HCT116 (cell line): ENCODE measurements at regions not wholly inside any gene's neighbourhood (a gene's known extent, or its start where the extent isn't known, plus 50 kb on each side); places are given as distances from the start of the nearest gene placed in this dataset.

Experiments used
- EZH2 ChIP-seq: fragments of 200-600 bp; sonication (generic); IDR thresholded peaks from 2 replicates; pipeline ENCODE4 v1.6.1; 2017; ENCODE audit warnings: antibody characterized with exemption, mixed run types
- EZH2phosphoT487 ChIP-seq: fragments of 200-600 bp; IDR thresholded peaks from 2 replicates; pipeline ENCODE4 v1.6.1; 2018; ENCODE audit warnings: antibody characterized with exemption, borderline replicate concordance
- FOSL1 ChIP-seq: IDR thresholded peaks from 2 replicates; pipeline ENCODE4 v1.6.1; 2012; ENCODE audit warnings: low read depth
- JUND ChIP-seq: IDR thresholded peaks from 2 replicates; pipeline ENCODE4 v1.6.1; 2012
- POLR2A ChIP-seq: IDR thresholded peaks from 2 replicates; pipeline ENCODE4 v1.7.0; 2011; ENCODE audit warnings: borderline replicate concordance; ENCODE audit not compliant: insufficient read depth, insufficient read length; ENCODE audit errors: extremely low read depth
- POLR2AphosphoS5 ChIP-seq: IDR thresholded peaks from 2 replicates; pipeline ENCODE4 v1.6.1; 2011; ENCODE audit warnings: mild to moderate bottlenecking, low read depth, low read length, moderate library complexity
- RAD21 ChIP-seq: IDR thresholded peaks from 2 replicates; pipeline ENCODE4 v1.6.1; 2012; ENCODE audit warnings: low read depth, mild to moderate bottlenecking
- SP1 ChIP-seq: IDR thresholded peaks from 2 replicates; pipeline ENCODE4 v1.6.1; 2012; ENCODE audit warnings: low read depth
- ZFX ChIP-seq: fragments of 450-650 bp; IDR thresholded peaks from 2 replicates; pipeline ENCODE4 v1.6.1; 2017
- TF ChIP-seq, protein P1 (sequence below), 3 experiments: fragments of 200-600 bp in 1 of 3; sonication (generic) in 1 of 3; IDR thresholded peaks in 2 of 3; conservative IDR thresholded peaks in 1 of 3; 2 replicates each; pipeline ENCODE4 v1.5.1; 2012 to 2017; ENCODE audit warnings: low read depth in 2 of 3, low read length in 2 of 3, antibody characterized with exemption in 1 of 3, borderline replicate concordance in 1 of 3, control low read depth in 1 of 3, mild to moderate bottlenecking in 1 of 3, mixed read lengths in 1 of 3, mixed run types in 1 of 3, moderate library complexity in 1 of 3; ENCODE audit not compliant: insufficient read depth in 1 of 3
- TF ChIP-seq, protein P2 (sequence below): IDR thresholded peaks from 2 replicates; pipeline ENCODE4 v1.6.1; 2012; ENCODE audit warnings: low read depth

- no peak for TF ChIP-seq JUND
- TF ChIP-seq, protein P1, sequence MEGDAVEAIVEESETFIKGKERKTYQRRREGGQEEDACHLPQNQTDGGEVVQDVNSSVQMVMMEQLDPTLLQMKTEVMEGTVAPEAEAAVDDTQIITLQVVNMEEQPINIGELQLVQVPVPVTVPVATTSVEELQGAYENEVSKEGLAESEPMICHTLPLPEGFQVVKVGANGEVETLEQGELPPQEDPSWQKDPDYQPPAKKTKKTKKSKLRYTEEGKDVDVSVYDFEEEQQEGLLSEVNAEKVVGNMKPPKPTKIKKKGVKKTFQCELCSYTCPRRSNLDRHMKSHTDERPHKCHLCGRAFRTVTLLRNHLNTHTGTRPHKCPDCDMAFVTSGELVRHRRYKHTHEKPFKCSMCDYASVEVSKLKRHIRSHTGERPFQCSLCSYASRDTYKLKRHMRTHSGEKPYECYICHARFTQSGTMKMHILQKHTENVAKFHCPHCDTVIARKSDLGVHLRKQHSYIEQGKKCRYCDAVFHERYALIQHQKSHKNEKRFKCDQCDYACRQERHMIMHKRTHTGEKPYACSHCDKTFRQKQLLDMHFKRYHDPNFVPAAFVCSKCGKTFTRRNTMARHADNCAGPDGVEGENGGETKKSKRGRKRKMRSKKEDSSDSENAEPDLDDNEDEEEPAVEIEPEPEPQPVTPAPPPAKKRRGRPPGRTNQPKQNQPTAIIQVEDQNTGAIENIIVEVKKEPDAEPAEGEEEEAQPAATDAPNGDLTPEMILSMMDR (IDR thresholded peaks at IDR 0.05 in 2 of 3, conservative IDR thresholded peaks at IDR 0.05 in 1 of 3; ENCODE audit: borderline replicate concordance in 1 of 3, insufficient read depth in 1 of 3, low read depth in 2 of 3, low read length in 2 of 3), result no peak
- TF ChIP-seq FOSL1, result no peak
- TF ChIP-seq SP1, result no peak
- TF ChIP-seq POLR2A, result no peak
- TF ChIP-seq RAD21, result no peak
- TF ChIP-seq, protein P2, sequence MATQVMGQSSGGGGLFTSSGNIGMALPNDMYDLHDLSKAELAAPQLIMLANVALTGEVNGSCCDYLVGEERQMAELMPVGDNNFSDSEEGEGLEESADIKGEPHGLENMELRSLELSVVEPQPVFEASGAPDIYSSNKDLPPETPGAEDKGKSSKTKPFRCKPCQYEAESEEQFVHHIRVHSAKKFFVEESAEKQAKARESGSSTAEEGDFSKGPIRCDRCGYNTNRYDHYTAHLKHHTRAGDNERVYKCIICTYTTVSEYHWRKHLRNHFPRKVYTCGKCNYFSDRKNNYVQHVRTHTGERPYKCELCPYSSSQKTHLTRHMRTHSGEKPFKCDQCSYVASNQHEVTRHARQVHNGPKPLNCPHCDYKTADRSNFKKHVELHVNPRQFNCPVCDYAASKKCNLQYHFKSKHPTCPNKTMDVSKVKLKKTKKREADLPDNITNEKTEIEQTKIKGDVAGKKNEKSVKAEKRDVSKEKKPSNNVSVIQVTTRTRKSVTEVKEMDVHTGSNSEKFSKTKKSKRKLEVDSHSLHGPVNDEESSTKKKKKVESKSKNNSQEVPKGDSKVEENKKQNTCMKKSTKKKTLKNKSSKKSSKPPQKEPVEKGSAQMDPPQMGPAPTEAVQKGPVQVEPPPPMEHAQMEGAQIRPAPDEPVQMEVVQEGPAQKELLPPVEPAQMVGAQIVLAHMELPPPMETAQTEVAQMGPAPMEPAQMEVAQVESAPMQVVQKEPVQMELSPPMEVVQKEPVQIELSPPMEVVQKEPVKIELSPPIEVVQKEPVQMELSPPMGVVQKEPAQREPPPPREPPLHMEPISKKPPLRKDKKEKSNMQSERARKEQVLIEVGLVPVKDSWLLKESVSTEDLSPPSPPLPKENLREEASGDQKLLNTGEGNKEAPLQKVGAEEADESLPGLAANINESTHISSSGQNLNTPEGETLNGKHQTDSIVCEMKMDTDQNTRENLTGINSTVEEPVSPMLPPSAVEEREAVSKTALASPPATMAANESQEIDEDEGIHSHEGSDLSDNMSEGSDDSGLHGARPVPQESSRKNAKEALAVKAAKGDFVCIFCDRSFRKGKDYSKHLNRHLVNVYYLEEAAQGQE, result no peak
- TF ChIP-seq EZH2phosphoT487, result no peak
- no peak for TF ChIP-seq ZFX
- no peak for TF ChIP-seq POLR2AphosphoS5
- TF ChIP-seq EZH2, result no peak
Measured at GRCh38 chr13:80955501-80955900, 614.6 kb upstream of the SPRY2 start.
